Fibroblast of skin of scalp (primary cell): ENCODE measurements at regions not wholly inside any gene's neighbourhood (a gene's known extent, or its start where the extent isn't known, plus 50 kb on each side); places are given as distances from the start of the nearest gene placed in this dataset.

Experiments used
- DNase-seq: peaks from one replicate; pipeline ENCODE4 v3.0.0-alpha.2; 2013

- no peak for DNase-seq
Observed at GRCh38 chr18:41458376-41458775, 496.7 kb upstream of the PIK3C3 start.

- DNase-seq, result no peak
Observed at GRCh38 chr18:41457765-41458326, 497.2 kb upstream of the PIK3C3 start.

- DNase-seq, result no peak
Observed at GRCh38 chr18:41456831-41457230, 498.2 kb upstream of the PIK3C3 start.

- DNase-seq, result no peak
Observed at GRCh38 chr18:41449612-41450011, 505.4 kb upstream of the PIK3C3 start.

GRCh38 chr18:41444943-41445342, 510.1 kb upstream of the PIK3C3 start:
- DNase-seq, result no peak

GRCh38 chr18:41436772-41437171, 518.3 kb upstream of the PIK3C3 start:
- DNase-seq, result no peak

GRCh38 chr18:41418598-41418997, 536.4 kb upstream of the PIK3C3 start:
- DNase-seq, result no peak

GRCh38 chr18:41416044-41416443, 539.0 kb upstream of the PIK3C3 start:
- no peak for DNase-seq

GRCh38 chr18:41410006-41410405, 545.0 kb upstream of the PIK3C3 start:
- no peak for DNase-seq

- DNase-seq, result no peak
Observed at GRCh38 chr18:41406834-41407233, 548.2 kb upstream of the PIK3C3 start.

- DNase-seq, result no peak
Observed at GRCh38 chr18:41396861-41397260, 558.2 kb upstream of the PIK3C3 start.

- no peak for DNase-seq
Observed at GRCh38 chr18:41396211-41396610, 558.8 kb upstream of the PIK3C3 start.

GRCh38 chr18:41395695-41396094, 559.3 kb upstream of the PIK3C3 start:
- no peak for DNase-seq

- peak; percentile 53 for DNase-seq
Observed at GRCh38 chr18:41391616-41392595, 563.1 kb upstream of the PIK3C3 start.

- DNase-seq, result no peak
Observed at GRCh38 chr18:41390309-41390708, 564.7 kb upstream of the PIK3C3 start.

GRCh38 chr18:41378598-41378997, 576.4 kb upstream of the PIK3C3 start:
- DNase-seq, result peak; percentile 26

- DNase-seq, result no peak
Observed at GRCh38 chr18:41373612-41374011, 581.4 kb upstream of the PIK3C3 start.

- DNase-seq, result no peak
Observed at GRCh38 chr18:41372046-41372665, 582.9 kb upstream of the PIK3C3 start.

GRCh38 chr18:41371156-41372045, 583.6 kb upstream of the PIK3C3 start:
- no peak for DNase-seq

GRCh38 chr18:41370740-41371139, 584.3 kb upstream of the PIK3C3 start:
- DNase-seq, result no peak

- DNase-seq, result no peak
Observed at GRCh38 chr18:41357708-41358107, 597.3 kb upstream of the PIK3C3 start.

- DNase-seq, result no peak
Observed at GRCh38 chr18:41353777-41354528, 601.1 kb upstream of the PIK3C3 start.
